ENCODE measurements at regions not wholly inside any gene's neighbourhood (a gene's known extent, or its start where the extent isn't known, plus 50 kb on each side); places are given as distances from the start of the nearest gene placed in this dataset.

- Histone ChIP-seq H3K9me3 (ENCODE audit: control insufficient read depth, insufficient read depth, low read depth, low read length) (no peaks in the 10 kb centered on the region), H3K36me3 (ENCODE audit: control insufficient read depth in 2 of 2, insufficient read depth in 1 of 2, low read length in 2 of 2) (no peaks in the 10 kb centered on the region), H3K27ac (ENCODE audit: extremely low read depth, low read depth, low read length) (no peak overlapping the region), H3K4me3 (ENCODE audit: low read depth, low read length) (peak overlapping the region; percentile 34), H3K4me1 (ENCODE audit: control insufficient read depth, insufficient read depth, low read length) (no peaks in the 10 kb centered on the region)
- CTCF ChIA-PET = interaction anchor here (0.5 to 1.7 kb wide), 19 partner anchors 8 to 1299 kb away, joined by 3 to 11 read pairs (median 3); no protein-coding TSS in a partner anchor
- POLR2A ChIA-PET = no interaction called here
- TF ChIP-seq ZBTB8A (tag by site-specific recombination; IDR thresholded peaks at IDR 0.05) (peak; percentile 83), ZNF561 (tag by site-specific recombination; IDR thresholded peaks at IDR 0.05; ENCODE audit: borderline replicate concordance) (peak; percentile 47; the same call in 1 of the 2 replicates), ELK4 (IDR thresholded peaks at IDR 0.05; ENCODE audit: borderline replicate concordance, low read depth, low read length) (0 out of 2 replicates have a peak, but pooled peaks have one; percentile 19), RBAK (tag by site-specific recombination; IDR thresholded peaks at IDR 0.05) (no peak), ZNF777 (tag by site-specific recombination; IDR thresholded peaks at IDR 0.05; ENCODE audit: borderline replicate concordance) (peak; percentile 79), ZFP3 (tag by site-specific recombination; IDR thresholded peaks at IDR 0.05; ENCODE audit: low read depth) (no peak), ZNF433 (tag by site-specific recombination; IDR thresholded peaks at IDR 0.05; ENCODE audit: low read depth) (no peak), ZNF830 (tag by site-specific recombination; IDR thresholded peaks at IDR 0.05; ENCODE audit: low read depth) (no peak), ZNF654 (tag by site-specific recombination; IDR thresholded peaks at IDR 0.05; ENCODE audit: low read depth) (peak; percentile 60), ZBTB26 (tag by site-specific recombination; optimal IDR thresholded peaks at IDR 0.05) (peak; percentile 60), ZNF184 (tag by site-specific recombination; IDR thresholded peaks at IDR 0.05) (no peak), ZSCAN18 (tag by site-specific recombination; IDR thresholded peaks at IDR 0.05) (no peak), AEBP2 (tag by site-specific recombination; IDR thresholded peaks at IDR 0.05; ENCODE audit: borderline replicate concordance) (no peak), ZNF18 (tag by site-specific recombination; IDR thresholded peaks at IDR 0.05) (no peak), ZNF473 (tag by site-specific recombination; IDR thresholded peaks at IDR 0.05) (no peak), ZNF768 (tag by site-specific recombination; IDR thresholded peaks at IDR 0.05) (no peak), ZNF146 (tag by site-specific recombination; IDR thresholded peaks at IDR 0.05) (no peak), KLF9 (tag by site-specific recombination; IDR thresholded peaks at IDR 0.05; ENCODE audit: low read depth) (no peak), ZSCAN4 (tag by site-specific recombination; IDR thresholded peaks at IDR 0.05) (peak; percentile 70; the same call in 1 of the 2 replicates), ZBTB17 (tag by site-specific recombination; IDR thresholded peaks at IDR 0.05) (0 out of 2 replicates have a peak, but pooled peaks have one; percentile 17), CTCF (tag by site-specific recombination; IDR thresholded peaks at IDR 0.05) (peak; percentile 88), SP7 (tag by site-specific recombination; IDR thresholded peaks at IDR 0.05) (no peak), ZNF335 (tag by site-specific recombination; conservative IDR thresholded peaks at IDR 0.05) (peak; percentile 52), ZNF785 (tag by site-specific recombination; IDR thresholded peaks at IDR 0.05) (no peak), PATZ1 (tag by site-specific recombination; IDR thresholded peaks at IDR 0.05) (0 out of 2 replicates have a peak, but pooled peaks have one; percentile 15), ZNF211 (tag by site-specific recombination; IDR thresholded peaks at IDR 0.05; ENCODE audit: low read depth) (no peak)
Measured at GRCh38 chr2:136423516-136423996, 305.6 kb upstream of the CXCR4 start.
